Trophoblast cell (in vitro differentiated cells and primary cell): ENCODE measurements at regions not wholly inside any gene's neighbourhood (a gene's known extent, or its start where the extent isn't known, plus 50 kb on each side); places are given as distances from the start of the nearest gene placed in this dataset.
A peak's percentile ranks its signal among the peaks of the same experiment; 100 is the strongest.

ENCODE experiments used
- DNase-seq, 2 donors: peaks; one replicate each; pipeline ENCODE4 v3.0.0-alpha.2; 2016
- H2AFZ ChIP-seq: 2 replicates; pipeline ENCODE4 v1.6.1; 2013; ENCODE audit warnings: low read length, moderate library complexity, mild to moderate bottlenecking; ENCODE audit not compliant: insufficient read depth, poor library complexity
- H2AK5ac ChIP-seq: 2 replicates; pipeline ENCODE4 v1.6.1; 2013; ENCODE audit warnings: mild to moderate bottlenecking, low read length
- H2BK120ac ChIP-seq: 2 replicates; pipeline ENCODE4 v1.6.1; 2013; ENCODE audit warnings: low read length, mild to moderate bottlenecking, moderate library complexity; ENCODE audit not compliant: insufficient read depth, poor library complexity
- H2BK12ac ChIP-seq: 2 replicates; pipeline ENCODE4 v1.6.1; 2013; ENCODE audit warnings: mild to moderate bottlenecking, low read length, moderate library complexity
- H2BK5ac ChIP-seq: 2 replicates; pipeline ENCODE4 v1.6.1; 2013; ENCODE audit warnings: low read length, low read depth, moderate library complexity, mild to moderate bottlenecking; ENCODE audit not compliant: poor library complexity
- H3K14ac ChIP-seq: 2 replicates; pipeline ENCODE4 v1.6.1; 2013; ENCODE audit warnings: mild to moderate bottlenecking, low read length
- H3K18ac ChIP-seq: 2 replicates; pipeline ENCODE4 v1.6.1; 2013; ENCODE audit warnings: mild to moderate bottlenecking, low read length
- H3K23ac ChIP-seq: 2 replicates; pipeline ENCODE4 v1.6.1; 2013; ENCODE audit warnings: low read length
- H3K27ac ChIP-seq: 2 replicates; pipeline ENCODE4 v1.5.1; 2013; ENCODE audit warnings: low read depth, mild to moderate bottlenecking, inconsistent platforms, low read length, moderate library complexity
- H3K27me3 ChIP-seq: 2 replicates; pipeline ENCODE4 v1.6.1; 2013; ENCODE audit warnings: inconsistent platforms, mild to moderate bottlenecking, low read length, moderate library complexity; ENCODE audit not compliant: insufficient read depth
- H3K36me3 ChIP-seq, 2 experiments: 1 replicate in 1 of 2; 2 replicates in 1 of 2; pipeline ENCODE4 v1.6.1; 2013; ENCODE audit warnings: low read length in 2 of 2, mild to moderate bottlenecking in 2 of 2, moderate library complexity in 1 of 2; ENCODE audit not compliant: insufficient read depth in 2 of 2, control insufficient read depth in 1 of 2
- H3K4ac ChIP-seq: 2 replicates; pipeline ENCODE4 v1.6.1; 2013; ENCODE audit warnings: low read depth, mild to moderate bottlenecking, low read length, moderate library complexity
- H3K4me1 ChIP-seq, 2 experiments: 1 replicate in 1 of 2; 2 replicates in 1 of 2; pipeline ENCODE4 v1.6.1; 2013; ENCODE audit warnings: low read length in 2 of 2, mild to moderate bottlenecking in 2 of 2, moderate library complexity in 1 of 2; ENCODE audit not compliant: insufficient read depth in 2 of 2, control insufficient read depth in 1 of 2
- H3K4me2 ChIP-seq: 2 replicates; pipeline ENCODE4 v1.6.1; 2013; ENCODE audit warnings: inconsistent platforms, mild to moderate bottlenecking, low read length, moderate library complexity
- H3K4me3 ChIP-seq: 2 replicates; pipeline ENCODE4 v1.5.1; 2013; ENCODE audit warnings: mild to moderate bottlenecking, low read depth, low read length, inconsistent platforms
- H3K79me1 ChIP-seq: one replicate; pipeline ENCODE4 v1.6.1; 2013; ENCODE audit warnings: low read length
- H3K79me2 ChIP-seq: 2 replicates; pipeline ENCODE4 v1.6.1; 2013; ENCODE audit warnings: low read length, mild to moderate bottlenecking; ENCODE audit not compliant: control insufficient read depth, insufficient read depth, poor library complexity
- H3K9ac ChIP-seq: 2 replicates; pipeline ENCODE4 v1.6.1; 2013; ENCODE audit warnings: mild to moderate bottlenecking, low read length
- H3K9me3 ChIP-seq: 2 replicates; pipeline ENCODE4 v1.6.1; 2013; ENCODE audit warnings: low read depth, mild to moderate bottlenecking, control low read depth, inconsistent platforms, low read length; ENCODE audit not compliant: insufficient read depth
- H4K12ac ChIP-seq: 2 replicates; pipeline ENCODE4 v1.6.1; 2013; ENCODE audit warnings: low read depth, mild to moderate bottlenecking, low read length, moderate library complexity
- H4K8ac ChIP-seq: 2 replicates; pipeline ENCODE4 v1.6.1; 2013; ENCODE audit warnings: low read depth, mild to moderate bottlenecking, low read length, moderate library complexity
- H4K91ac ChIP-seq: one replicate; pipeline ENCODE4 v1.6.1; 2013; ENCODE audit warnings: low read depth, mild to moderate bottlenecking, low read length, moderate library complexity
- WGBS: extraction: QIAGEN DNeasy Blood & Tissue Kit; methylation state at CpG from one replicate; pipeline ENCODE4 v1.1.7; 2013; ENCODE audit warnings: missing lambda C conversion rate; ENCODE audit not compliant: insufficient read length, insufficient coverage; ENCODE audit errors: extremely low coverage; 5-methylcytosine and 5-hydroxymethylcytosine counted together

GRCh38 chr5:24385070-24385469, 259.7 kb downstream of the CDH10 start:
- peak overlapping the region; percentile 4 for H3K27ac ChIP-seq
- no peak overlapping the region for H2BK12ac ChIP-seq
- H3K23ac ChIP-seq = no peak overlapping the region
- H3K4ac ChIP-seq = no peak overlapping the region
- peaks cover 1 to 6% of the 10 kb centered on the region in 2 experiments for H3K4me1 ChIP-seq
- H3K79me1 ChIP-seq = peaks cover 7% of the 10 kb centered on the region
- WGBS = no CpG with 5 or more reads among the region's 3 CpGs
- H3K18ac ChIP-seq = no peak overlapping the region
- H4K8ac ChIP-seq = no peak overlapping the region
- no peak for DNase-seq
- no peak overlapping the region for H3K14ac ChIP-seq
- no peak overlapping the region for H3K9ac ChIP-seq
- H3K36me3 ChIP-seq = peaks cover 6 to 8% of the 10 kb centered on the region in 2 experiments
- no peak overlapping the region for H3K4me2 ChIP-seq
- H4K12ac ChIP-seq = no peak overlapping the region
- H3K4me3 ChIP-seq = no peak overlapping the region
- H3K79me2 ChIP-seq = no peaks in the 10 kb centered on the region
- H3K9me3 ChIP-seq = peaks cover 2% of the 10 kb centered on the region
- no peak overlapping the region for H2BK5ac ChIP-seq
- H4K91ac ChIP-seq = no peak overlapping the region
- no peaks in the 10 kb centered on the region for H3K27me3 ChIP-seq
- no peak overlapping the region for H2AFZ ChIP-seq
- H2BK120ac ChIP-seq = no peak overlapping the region
- no peak overlapping the region for H2AK5ac ChIP-seq

GRCh38 chr5:24385617-24386016, 259.2 kb downstream of the CDH10 start:
- no peak overlapping the region for H3K4me3 ChIP-seq
- no peak overlapping the region for H3K4ac ChIP-seq
- no peak overlapping the region for H3K18ac ChIP-seq
- WGBS = no CpG with 5 or more reads among the region's 1 CpG
- H3K9me3 ChIP-seq = peaks cover 2% of the 10 kb centered on the region
- H3K9ac ChIP-seq = no peak overlapping the region
- H2AK5ac ChIP-seq = no peak overlapping the region
- H3K4me2 ChIP-seq = no peak overlapping the region
- peaks cover 3 to 6% of the 10 kb centered on the region in 2 experiments for H3K4me1 ChIP-seq
- no peak overlapping the region for H3K23ac ChIP-seq
- H2AFZ ChIP-seq = no peak overlapping the region
- H3K79me1 ChIP-seq = peaks cover 7% of the 10 kb centered on the region
- no peak overlapping the region for H3K27ac ChIP-seq
- H3K36me3 ChIP-seq = peaks cover 5 to 8% of the 10 kb centered on the region in 2 experiments
- no peak overlapping the region for H4K8ac ChIP-seq
- H2BK5ac ChIP-seq = no peak overlapping the region
- H3K27me3 ChIP-seq = no peaks in the 10 kb centered on the region
- H3K79me2 ChIP-seq = no peaks in the 10 kb centered on the region
- no peak overlapping the region for H3K14ac ChIP-seq
- no peak overlapping the region for H2BK12ac ChIP-seq
- DNase-seq = no peak
- no peak overlapping the region for H4K12ac ChIP-seq
- H4K91ac ChIP-seq = no peak overlapping the region
- no peak overlapping the region for H2BK120ac ChIP-seq

GRCh38 chr5:24388448-24388847, 256.3 kb downstream of the CDH10 start:
- Histone ChIP-seq H4K8ac (no peak overlapping the region), H3K4ac (peak overlapping the region; percentile 7), H3K18ac (peak overlapping the region; percentile 18), H4K91ac (peak overlapping the region; percentile 39), H2BK5ac (no peak overlapping the region), H3K36me3 (peaks cover 4 to 8% of the 10 kb centered on the region in 2 experiments), H2AFZ (no peak overlapping the region), H3K4me1 (peaks cover 6 to 8% of the 10 kb centered on the region in 2 experiments), H3K27ac (no peak overlapping the region), H3K27me3 (no peaks in the 10 kb centered on the region), H3K79me1 (peaks cover 19% of the 10 kb centered on the region), H3K9ac (no peak overlapping the region), H3K79me2 (no peaks in the 10 kb centered on the region), H4K12ac (no peak overlapping the region), H2BK12ac (peak overlapping the region; percentile 55), H3K9me3 (peaks cover 2% of the 10 kb centered on the region), H2AK5ac (no peak overlapping the region), H2BK120ac (no peak overlapping the region), H3K4me2 (no peak overlapping the region), H3K23ac (no peak overlapping the region), H3K4me3 (no peak overlapping the region), H3K14ac (no peak overlapping the region)
- no CpG with 5 or more reads among the region's 5 CpGs for WGBS
- no peak for DNase-seq

DNA sequence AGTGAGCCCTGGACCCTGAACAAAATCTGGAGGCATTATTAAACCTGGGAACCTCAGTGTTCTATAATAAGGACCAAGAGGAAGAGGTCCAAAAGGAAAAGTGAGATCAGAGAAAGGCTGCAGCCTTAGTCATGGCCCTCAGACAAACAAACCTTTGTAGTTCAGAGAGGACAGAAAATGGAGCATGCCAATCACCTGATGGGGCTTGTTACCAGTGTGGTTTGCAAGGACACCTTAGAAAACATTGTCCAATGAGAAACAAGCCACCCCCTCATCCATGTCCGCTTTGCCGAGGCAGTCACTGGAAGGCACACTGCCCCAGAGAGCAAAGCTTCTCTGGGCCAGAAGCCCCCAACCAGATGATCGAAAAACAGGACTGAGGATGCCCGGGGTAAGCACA, 254.8 kb downstream of the CDH10 start:
- Histone ChIP-seq H3K79me1 (peaks cover 27% of the 10 kb centered on the region), H2BK5ac (peak overlapping the region; percentile 5), H2AK5ac (peak overlapping the region; percentile 73), H3K27ac (peak overlapping the region; percentile 98), H4K91ac (peak overlapping the region; percentile 67), H3K27me3 (no peaks in the 10 kb centered on the region), H3K4me2 (no peak overlapping the region), H3K4me3 (no peak overlapping the region), H3K4ac (peak overlapping the region; percentile 87), H3K36me3 (peaks cover 4 to 8% of the 10 kb centered on the region in 2 experiments), H2BK120ac (peak overlapping the region; percentile 28), H3K79me2 (no peaks in the 10 kb centered on the region), H3K9me3 (peaks cover 2% of the 10 kb centered on the region), H3K9ac (no peak overlapping the region), H2BK12ac (peak overlapping the region; percentile 16), H3K14ac (peak overlapping the region; percentile 55), H2AFZ (no peak overlapping the region), H4K12ac (peak overlapping the region; percentile 3), H3K4me1 (peaks cover 6 to 8% of the 10 kb centered on the region in 2 experiments), H3K18ac (peak overlapping the region; percentile 24), H3K23ac (no peak overlapping the region), H4K8ac (peak overlapping the region; percentile 24)
- peak in 1 of 2 donors; percentile 31 for DNase-seq
- WGBS = no CpG with 5 or more reads among the region's 4 CpGs
